Heart left ventricle (tissue), 13 donors: ENCODE measurements at regions not wholly inside any gene's neighbourhood (a gene's known extent, or its start where the extent isn't known, plus 50 kb on each side); places are given as distances from the start of the nearest gene placed in this dataset.

Experiments
- POLR2A ChIP-seq, 2 donors: fragments of 450-650 bp; IDR thresholded peaks; one replicate each; pipeline ENCODE4 v1.6.1; 2017; ENCODE audit warnings: antibody characterized with exemption in 2 of 2, mild to moderate bottlenecking in 2 of 2, moderate library complexity in 2 of 2
- TF ChIP-seq, protein P1 (sequence below), 12 donors: fragments of 200-600 bp; sonication (generic) in 4 of 12; IDR thresholded peaks; one replicate each; pipeline versions ENCODE4 v1.5.0 to v1.8.0; 2018 to 2022; ENCODE audit warnings: antibody characterized with exemption in 12 of 12, mild to moderate bottlenecking in 5 of 12
- donor health status: ischemic (EF 13 %, LVEDD 7.1; RV severe dilation, severe dysfunction).
- donor health status: DM: no; HTN: yes; CAD: no.
- donor health status: DM: no; HTN: no; CAD: no.
- donor health status: ischemic (EF 25% LVEDD 6.9; RV normal size, moderate dysfunction).
- donor health status: ischemic (EF 25% LVEDD 5.7; RV mildly dilated, moderate dysfunction).
- donor health status: ischemic (EF 35%, LVEDD 5.7; RV mildly dilated, moderate dysfunction).
- donor health status: nonischemic (EF 11% LVEDD 7.7; RV severe dilation, severe dysfunction).
- donor health status: DM: yes; HTN: yes; CAD: no.
- donor health status: PGD.
- donor health status: ischemic (EF 29% LVEDD 5.4; RV normal size, mild dysfunction).
- donor health status: nonischemic (EF 23%, LVEDD 6.1; RV moderate dilation, normal function).

- TF ChIP-seq, protein P1, sequence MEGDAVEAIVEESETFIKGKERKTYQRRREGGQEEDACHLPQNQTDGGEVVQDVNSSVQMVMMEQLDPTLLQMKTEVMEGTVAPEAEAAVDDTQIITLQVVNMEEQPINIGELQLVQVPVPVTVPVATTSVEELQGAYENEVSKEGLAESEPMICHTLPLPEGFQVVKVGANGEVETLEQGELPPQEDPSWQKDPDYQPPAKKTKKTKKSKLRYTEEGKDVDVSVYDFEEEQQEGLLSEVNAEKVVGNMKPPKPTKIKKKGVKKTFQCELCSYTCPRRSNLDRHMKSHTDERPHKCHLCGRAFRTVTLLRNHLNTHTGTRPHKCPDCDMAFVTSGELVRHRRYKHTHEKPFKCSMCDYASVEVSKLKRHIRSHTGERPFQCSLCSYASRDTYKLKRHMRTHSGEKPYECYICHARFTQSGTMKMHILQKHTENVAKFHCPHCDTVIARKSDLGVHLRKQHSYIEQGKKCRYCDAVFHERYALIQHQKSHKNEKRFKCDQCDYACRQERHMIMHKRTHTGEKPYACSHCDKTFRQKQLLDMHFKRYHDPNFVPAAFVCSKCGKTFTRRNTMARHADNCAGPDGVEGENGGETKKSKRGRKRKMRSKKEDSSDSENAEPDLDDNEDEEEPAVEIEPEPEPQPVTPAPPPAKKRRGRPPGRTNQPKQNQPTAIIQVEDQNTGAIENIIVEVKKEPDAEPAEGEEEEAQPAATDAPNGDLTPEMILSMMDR (IDR thresholded peaks at IDR 0.05), result no peak
- TF ChIP-seq POLR2A (IDR thresholded peaks at IDR 0.05), result no peak
Observed at GRCh38 chr2:862731-863466, 87.8 kb upstream of the SNTG2 start.
